HG03097 (cell line): ENCODE measurements at regions not wholly inside any gene's neighbourhood (a gene's known extent, or its start where the extent isn't known, plus 50 kb on each side); places are given as distances from the start of the nearest gene placed in this dataset.

Source experiments
- ATAC-seq: cut with Tn5 transposase; IDR thresholded peaks from one replicate; pipeline ENCODE4 v1.9.1; 2021; ENCODE audit not compliant: unreplicated experiment, low FRiP score

DNA sequence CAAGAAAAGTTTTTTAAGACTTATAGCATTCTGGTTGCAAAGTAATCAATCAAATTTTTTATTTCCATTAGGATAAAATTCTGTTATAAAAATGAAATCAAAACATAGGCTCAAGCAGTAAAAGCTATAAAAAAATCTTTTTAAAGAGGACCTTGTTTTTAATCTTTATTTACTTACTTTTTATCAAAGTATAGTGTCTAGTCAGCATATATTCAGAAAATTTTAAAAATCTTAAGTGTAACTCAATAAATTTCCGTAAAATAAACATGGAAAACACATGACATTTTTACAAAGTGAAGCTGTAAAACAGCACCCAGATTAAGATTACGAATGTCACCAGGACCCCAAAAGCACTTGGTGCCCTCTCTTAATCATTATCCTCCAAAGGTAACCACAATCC, 302.4 kb downstream of the TMEM161B start:
- no peak for ATAC-seq

DNA sequence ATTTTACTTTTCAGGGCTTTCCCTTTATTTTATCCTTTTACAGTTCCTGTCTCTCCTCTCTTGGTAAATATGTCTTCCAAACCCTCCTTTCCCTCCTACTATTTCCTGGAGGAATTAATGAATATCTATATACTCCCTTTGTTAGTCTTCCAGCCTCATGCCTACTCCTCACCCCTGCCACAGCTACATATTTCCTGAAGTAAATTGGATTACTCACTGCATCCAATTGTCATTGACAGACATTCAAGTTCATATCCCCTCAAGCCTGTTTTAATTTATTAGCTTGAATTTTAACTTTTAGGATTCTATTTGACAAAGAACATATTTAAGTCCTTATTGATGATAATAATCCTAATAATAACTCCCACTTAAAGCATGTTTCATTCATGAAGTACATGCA, 314.5 kb downstream of the TMEM161B start:
- no peak for ATAC-seq

DNA sequence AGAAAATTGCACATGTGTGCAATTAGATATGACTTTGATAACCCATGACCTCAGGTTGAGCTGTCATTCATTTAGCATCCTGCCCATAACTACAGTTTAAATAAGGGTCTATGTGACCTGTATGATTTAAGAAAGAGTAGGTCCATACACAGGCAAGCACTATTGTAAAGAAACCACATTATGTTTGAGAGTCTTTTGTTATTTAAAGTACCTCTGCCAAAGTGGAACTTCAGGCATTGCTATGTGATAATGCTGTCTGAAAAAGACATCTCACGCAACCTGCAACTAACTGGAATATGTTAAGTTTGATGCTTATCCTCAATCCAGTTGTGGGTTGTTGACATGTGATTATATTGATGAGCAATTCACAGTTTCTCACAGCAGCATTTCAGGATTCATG, 317.0 kb downstream of the TMEM161B start:
- ATAC-seq: no peak

DNA sequence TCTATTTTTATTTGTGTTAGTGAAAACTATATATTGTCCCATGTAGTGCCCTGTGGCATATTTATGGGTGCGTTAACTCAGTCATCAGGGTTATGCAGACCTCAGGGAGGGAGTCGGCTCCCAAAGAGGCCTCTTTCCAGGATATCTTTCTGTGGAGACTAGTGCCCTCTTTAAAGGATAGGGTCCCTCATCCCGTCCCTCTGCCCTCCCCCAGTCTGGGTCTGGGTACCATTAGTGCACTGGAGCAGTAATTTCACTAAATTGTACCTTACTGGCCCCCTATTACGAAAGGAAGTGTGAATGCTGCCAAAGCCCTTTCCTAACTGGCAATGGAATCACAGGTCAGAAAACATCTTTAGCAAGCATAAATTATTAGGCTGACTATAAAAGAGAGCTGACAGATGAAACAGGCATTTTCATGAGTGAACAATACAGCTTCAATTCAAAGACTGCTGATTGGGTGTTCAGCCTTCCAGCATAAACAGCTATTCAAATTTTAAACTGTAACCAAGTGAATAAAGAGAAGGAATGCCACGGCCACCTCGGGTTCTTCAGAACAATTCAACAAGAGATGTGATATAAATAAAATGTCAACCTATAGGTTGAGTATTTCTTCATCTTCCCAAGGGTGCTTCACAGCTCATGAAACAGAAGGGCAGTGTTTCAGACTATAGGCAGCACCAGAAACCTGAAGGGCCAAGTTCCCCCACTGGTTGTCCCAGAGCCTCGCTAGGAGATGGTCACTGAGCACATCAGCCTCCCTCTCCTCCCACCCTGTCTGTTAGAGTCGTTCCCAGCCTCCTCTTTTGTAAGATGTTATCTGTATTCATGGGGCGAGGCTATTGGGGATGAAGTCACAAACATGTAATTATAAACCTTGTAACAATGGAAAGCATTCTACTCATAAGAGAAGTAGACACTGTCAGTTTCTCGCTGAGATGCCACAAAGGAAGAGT, 318.7 kb downstream of the TMEM161B start:
- no peak for ATAC-seq

DNA sequence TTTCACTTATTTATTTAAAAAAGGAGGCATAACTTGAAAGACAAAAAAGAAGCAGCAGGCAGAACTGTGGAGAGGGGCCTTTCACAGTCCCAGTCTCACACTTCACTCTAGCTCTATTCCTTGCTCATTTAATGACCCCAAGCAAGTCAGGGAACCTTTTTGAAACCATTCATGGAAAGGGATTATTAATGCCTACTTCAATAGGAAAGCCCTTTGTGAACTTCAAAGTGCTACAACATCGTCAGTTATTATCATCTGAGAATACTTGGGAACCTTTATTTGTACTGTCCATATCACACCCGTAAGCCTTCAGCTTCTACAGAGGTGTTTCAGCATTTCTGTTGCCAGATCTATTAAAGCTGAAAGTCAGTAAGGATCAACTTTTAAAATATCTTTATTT, 320.2 kb downstream of the TMEM161B start:
- no peak for ATAC-seq

DNA sequence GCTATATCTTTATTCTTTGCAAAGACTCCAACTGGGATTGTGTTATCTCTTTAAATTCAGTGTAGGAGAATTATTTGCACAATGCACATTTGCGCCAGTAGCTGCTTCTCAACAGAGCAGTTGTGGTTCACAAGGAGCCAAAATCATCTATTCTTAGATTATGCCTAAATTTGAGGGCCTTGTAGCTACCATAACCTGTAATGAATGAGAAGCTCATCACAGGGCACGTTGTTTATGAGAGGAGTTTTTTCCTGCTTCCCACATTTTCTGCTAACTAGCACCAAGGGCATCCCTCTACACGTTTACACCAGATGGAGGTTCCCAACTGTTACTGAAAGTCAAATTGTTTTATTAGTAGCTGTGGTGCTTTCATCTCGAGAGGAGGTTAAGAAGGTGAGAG, 322.4 kb downstream of the TMEM161B start:
- no peak for ATAC-seq

DNA sequence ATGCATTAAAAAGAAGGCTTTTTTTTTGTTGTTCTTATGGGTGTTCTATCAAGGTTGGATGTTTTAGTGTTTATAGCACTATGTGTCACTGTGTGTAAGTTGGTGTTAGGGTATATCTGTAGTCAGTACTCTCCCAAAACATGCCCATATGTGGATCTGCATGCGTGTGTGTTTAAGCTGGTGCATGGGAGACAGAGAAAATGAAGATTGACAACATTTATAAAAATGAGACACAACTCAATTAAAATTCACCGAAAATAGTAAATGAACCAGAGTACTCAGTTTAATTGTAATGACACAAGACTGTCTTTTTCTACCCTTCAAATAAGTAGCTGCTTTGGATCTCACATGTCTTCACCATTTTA, 323.4 kb downstream of the TMEM161B start:
- ATAC-seq: no peak

DNA sequence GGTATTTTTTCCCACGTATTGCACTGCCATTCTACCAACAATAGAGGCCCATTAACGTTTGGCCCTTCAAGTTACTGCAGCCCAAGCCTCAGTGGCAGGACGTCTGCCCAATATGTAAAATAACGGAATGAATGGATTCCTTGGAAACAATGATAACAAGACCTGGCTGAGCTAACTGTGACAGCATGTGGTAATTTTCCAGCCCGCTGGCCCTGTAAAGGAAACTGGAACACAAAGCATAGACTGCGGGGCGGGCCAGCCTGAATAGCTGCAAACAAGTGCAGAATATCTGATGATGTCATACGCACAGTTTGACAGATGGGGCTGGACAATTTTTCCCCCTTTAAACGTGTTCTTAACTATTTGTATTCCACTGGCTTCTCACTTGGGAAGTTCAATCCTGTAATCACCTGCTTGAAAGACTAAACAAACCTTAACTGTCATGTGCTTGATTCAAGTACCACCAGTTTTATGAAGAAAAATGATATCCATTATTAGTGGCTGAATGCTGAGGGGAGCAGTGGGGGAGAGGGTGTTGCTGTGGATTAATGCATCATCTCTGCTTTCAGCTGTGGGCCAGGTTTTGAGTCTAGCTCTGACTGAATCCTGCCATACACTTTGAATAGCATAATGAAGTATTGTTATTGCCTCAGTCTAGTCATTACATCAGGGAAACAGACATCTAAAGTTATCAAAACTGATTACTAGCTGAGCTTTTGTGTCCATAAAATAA, 323.9 kb downstream of the TMEM161B start:
- ATAC-seq: no peak

DNA sequence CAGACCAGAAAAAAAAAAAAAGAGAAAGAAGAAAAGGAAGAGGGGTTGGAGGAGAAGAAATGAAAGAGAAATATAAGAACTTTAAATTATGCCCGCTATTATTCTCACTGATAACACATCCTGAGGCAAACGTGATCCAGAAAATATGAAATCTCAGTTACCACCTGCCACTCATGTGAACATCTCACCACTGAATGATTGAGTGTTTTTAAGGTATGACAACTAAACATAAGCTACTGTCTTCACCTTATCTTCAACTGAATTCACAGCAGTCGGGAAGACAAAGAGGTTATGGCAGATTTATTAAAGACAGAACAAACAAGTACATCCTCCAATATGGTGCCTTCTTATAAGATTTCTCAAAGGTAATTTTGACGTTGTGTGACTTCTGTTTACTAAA, 327.9 kb downstream of the TMEM161B start:
- ATAC-seq: no peak

DNA sequence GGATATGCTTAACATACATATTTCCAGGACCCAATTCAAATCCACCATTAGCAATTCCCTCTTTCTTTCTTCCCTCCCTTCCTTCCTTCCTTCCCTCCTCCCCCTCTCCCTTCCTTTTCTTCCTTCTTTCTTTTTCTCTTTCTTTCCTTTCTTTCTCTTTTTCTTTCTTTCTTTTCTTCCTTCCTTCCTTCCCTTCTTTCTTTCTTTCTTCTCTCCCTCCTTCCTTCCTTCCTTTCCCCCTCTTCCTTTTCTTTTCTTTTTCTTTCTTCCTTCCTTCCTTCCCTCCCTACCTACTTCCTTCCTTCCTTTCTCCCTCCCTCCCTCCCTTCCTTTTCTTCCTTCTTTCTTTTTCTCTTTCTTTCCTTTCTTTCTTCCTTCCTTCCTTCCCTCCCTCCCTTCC, 332.0 kb downstream of the TMEM161B start:
- no peak for ATAC-seq

DNA sequence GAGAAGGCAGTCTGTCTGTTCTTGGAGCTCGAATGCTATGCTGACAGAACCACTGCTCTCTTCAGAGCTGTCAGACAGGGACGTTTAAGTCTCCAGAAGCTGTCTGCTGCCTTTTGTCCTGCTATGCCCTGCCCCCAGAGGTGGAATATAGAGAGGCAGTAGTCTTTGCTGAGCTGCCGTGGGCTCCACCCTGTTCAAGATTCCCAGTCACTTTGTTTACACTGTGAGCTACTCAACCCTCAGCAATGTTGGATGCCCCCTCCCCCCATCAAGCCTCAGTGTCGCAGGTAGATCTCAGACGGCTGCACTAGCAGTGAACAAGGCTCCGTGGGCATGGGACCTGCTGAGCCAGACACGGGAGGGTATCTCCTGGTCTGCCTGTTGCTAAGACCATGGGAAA, 344.2 kb downstream of the TMEM161B start:
- ATAC-seq: no peak

DNA sequence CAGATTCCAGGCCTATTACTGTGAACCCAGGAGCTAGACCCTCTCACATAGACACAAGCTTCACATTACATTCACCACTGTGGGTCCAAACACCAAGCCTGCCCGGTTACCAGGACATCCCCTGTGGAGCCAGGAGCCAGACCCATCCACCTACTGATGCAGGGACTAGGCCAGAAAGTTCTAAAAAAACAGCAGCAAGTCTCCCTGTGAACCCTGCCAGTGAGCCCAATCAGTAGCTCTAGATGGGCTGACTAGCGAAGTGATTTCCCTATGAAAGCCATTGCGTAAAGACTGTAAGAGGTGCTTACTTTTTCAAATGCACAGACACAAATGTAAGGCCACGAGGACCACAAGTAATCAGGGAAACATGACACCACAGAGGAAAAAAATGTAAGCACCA, 352.3 kb downstream of the TMEM161B start:
- ATAC-seq: no peak

DNA sequence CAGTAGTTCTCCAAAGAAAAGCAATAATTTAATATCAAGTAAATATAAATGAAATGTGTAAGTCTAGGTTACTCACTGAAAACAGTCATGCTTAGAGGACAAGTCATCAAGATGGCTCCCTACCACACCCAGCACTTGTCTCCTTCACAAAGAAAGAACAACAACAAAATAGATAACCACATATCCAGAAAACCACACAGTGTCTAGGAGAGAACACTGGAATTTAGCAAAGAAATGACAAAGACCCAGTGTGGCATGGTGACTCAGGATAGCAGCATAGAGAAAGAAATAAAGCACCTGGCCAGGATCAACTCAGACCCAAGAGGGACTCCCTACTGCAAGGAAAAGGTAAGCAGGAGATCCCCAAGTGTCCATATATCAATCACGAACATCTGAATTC, 356.2 kb downstream of the TMEM161B start:
- no peak for ATAC-seq

DNA sequence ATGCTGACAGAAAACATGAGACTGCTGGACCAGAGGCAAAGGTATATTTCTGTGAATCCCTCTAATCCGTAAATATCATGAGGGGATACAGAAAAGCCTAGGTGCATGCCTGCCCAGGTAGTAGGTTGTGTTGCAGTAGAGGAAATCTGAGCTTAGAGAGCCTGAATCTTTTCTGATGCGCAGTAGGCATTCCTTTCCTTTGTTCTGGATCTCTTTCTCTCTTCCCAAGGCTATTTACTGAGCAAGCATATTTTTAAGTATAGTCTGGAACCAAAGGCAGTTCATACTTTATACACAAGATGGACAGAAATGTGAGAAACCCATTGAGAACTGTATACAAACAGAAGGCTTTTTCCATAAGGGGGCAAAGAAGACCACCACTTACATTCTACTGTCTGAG, 359.3 kb downstream of the TMEM161B start:
- no peak for ATAC-seq

DNA sequence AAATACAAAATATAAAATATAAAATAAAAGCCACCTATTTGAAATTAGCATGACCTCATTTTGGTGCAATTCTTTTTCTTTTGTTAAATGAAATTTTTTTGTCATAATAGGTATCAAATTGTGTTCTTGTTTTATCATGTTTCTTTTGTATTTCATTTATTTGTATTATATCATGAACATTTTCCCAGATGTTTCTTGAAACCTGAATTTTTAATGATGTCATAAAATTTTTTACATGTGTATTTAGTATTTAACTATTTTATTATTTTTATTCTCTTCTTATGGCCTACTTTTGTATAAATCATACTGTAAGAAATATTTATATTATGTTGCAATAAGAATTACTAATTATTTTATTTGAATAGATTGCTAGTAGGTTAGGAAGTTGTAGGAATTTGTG, 361.7 kb downstream of the TMEM161B start:
- ATAC-seq: no peak

DNA sequence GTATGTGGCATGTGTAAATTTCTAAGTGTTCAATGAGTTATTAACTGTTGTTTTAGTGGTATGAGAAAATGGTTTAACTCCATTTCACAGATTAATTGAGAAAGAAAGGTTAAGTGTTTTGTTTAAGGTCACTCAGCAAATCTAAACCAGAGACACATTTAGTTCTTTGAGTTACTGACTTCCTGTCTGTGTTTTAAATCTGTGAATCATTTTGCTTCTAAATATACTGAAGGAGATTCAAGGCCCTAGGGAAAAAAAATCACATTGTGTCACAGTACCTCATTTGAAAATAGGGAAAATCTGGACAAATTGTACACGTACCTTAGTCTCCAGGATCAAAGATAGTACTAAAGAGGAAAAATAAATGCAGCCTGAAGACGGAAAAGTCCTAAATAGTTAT, 368.2 kb downstream of the TMEM161B start:
- ATAC-seq: no peak

DNA sequence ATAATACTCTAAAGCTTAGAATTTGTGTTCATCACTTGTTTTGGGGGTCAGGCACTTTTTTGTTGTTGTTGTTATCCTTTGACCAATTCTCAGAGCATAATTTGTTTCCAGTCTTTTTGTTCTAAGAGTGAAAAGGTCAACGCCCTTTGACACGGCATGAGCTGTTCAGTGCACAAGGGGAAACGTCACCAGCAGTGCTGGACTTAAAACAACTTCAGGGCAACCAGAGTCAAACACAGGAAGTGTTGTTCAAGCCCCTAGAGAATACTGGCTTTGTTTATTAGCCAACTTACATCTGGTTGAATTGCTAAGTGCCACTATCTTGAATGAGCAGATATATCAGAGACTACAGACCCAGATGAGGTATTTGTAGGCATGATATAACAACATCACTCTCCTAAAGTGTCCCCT, 368.9 kb downstream of the TMEM161B start:
- ATAC-seq: peak; percentile 59

DNA sequence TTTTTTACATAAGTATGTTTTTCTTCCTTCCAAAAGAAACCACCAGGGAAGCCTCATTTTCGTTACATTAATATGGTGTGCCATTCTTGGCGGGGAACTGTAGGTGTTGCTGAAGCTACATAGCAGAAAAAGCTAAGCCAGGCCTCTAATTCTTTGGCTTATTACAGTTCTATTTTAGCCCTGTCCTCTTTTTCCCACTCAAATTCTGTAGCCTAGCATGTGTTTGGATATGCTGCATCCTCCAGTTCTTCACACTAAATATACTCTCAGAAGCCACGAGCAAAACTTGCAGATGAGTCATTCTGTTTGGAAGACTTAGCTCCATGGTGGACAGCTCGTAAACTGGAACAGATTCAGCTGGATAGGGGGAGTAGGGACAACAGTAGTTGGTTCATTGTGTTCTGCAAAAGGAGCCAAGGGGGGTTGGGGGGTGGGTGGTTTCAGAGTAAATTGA, 369.4 kb downstream of the TMEM161B start:
- no peak for ATAC-seq

DNA sequence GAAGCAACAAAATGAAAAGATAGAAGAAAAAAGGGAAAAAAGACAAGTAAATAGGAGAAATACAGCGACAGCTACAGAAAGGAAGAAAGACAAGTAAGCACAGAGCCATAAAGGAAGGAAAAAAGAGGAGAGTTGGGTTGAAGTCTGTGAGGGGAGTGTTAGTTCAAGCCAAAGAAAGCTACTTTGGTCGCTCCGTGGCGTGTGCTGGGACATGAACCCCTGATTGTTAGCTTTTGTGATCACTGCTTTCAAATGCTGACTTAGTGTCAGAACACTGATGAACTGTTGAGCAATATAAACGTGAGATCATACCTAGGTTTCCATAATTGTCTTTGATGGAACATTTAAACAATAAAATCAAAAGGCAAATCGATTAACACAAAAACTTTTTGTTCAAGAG, 370.1 kb downstream of the TMEM161B start:
- no peak for ATAC-seq

DNA sequence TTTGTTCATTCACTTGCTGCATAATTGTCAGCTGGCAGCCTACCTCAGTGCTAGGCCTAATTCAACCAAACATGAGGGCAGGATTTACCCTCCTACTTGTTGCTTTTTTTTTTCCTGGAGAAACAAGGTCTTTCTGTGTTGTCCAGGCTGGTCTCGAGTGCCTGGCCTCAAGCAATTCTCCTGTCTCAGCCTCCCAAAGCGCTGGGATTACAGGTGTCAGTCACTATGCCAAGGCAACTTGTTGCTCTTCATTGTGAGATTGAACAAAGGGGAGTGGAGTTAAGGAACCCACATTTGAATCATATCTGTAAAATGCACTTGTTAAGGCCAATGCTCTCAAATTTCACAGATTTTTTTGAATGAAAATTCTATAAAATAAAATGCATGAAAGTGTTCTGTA, 380.5 kb downstream of the TMEM161B start:
- ATAC-seq: no peak

DNA sequence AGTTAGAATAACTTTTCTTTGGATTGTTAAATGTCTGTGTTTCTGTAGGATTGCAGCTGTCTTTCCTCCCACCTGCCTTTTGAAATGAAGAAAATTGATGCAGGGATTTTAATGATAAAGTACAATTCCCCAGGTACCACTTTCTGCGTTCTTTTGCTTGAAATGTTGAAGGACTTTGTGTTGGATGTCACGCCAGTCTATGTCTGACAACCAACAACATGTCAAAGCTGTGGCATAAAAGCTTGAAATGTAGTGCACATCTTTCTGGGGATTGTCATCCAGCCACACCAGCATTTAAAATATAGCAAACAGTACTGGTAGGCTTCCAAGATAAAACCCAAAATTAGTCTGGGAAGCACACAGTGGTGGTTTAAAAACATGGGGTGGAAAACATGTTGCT, 381.4 kb downstream of the TMEM161B start:
- ATAC-seq: no peak

DNA sequence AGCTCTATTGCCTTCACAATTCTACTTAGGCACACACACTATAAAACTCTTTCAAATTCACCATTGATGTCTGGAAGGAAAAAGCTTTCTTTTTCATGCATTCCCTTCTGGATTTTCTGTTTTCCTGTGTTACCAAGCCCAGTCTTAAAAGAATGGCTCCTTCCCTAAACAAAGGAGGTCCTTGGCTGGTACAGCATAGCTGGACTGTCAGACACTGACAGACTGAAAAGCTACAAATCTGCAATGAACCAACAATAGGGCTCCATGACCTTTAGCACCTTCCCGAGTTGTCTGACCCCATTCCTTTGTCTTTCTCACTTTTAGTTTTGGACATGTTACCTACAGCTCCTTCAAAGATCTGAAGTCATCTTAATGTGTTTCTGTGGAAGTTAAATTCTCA, 382.5 kb downstream of the TMEM161B start:
- ATAC-seq: no peak
